Panc1 (cell line): ENCODE measurements at regions not wholly inside any gene's neighbourhood (a gene's known extent, or its start where the extent isn't known, plus 50 kb on each side); places are given as distances from the start of the nearest gene placed in this dataset.

Source experiments
- ATAC-seq: fragments of 200-7000 bp; cut with Tn5 transposase; 2 replicates; pipeline ENCODE4 v1.9.1; 2020; ENCODE audit warnings: mild to moderate bottlenecking, moderate library complexity
- BruUV-seq: library from RNA; stranded (reverse); fragments of 400-500 nt; replicated peaks from 2 replicates; lab custom pipeline; 2021; lab: Mats Ljungman, UMichigan
- CTCF ChIA-PET: fragments of 300-600 bp; sonication (Branson Sonifier 250); formaldehyde crosslinking; loops from one replicate; lab custom pipeline; 2022; ENCODE audit warnings: antibody characterized with exemption; lab: Charles Lee
- POLR2A ChIA-PET: fragments of 300-600 bp; sonication (Branson Sonifier 250); formaldehyde crosslinking; loops from one replicate; lab custom pipeline; 2022; ENCODE audit warnings: antibody characterized with exemption; lab: Charles Lee
- DNase-seq: peaks from one replicate; pipeline ENCODE4 v3.0.0-alpha.2; 2010; ENCODE audit warnings: low read depth, low spot score
- H3K27ac ChIP-seq: 2 replicates; pipeline ENCODE4 v1.5.1; 2011; ENCODE audit warnings: mild to moderate bottlenecking, low read length, inconsistent platforms
- H3K27me3 ChIP-seq: fragments of 200-500 bp; sonication (Bioruptor generic); 2 replicates; pipeline ENCODE4 v1.6.0; 2014; ENCODE audit warnings: low read length, inconsistent platforms; ENCODE audit not compliant: control insufficient read depth, insufficient read depth
- H3K36me3 ChIP-seq: fragments of 200-500 bp; sonication (Bioruptor generic); 2 replicates; pipeline ENCODE4 v1.5.1; 2014; ENCODE audit warnings: inconsistent platforms, mild to moderate bottlenecking, low read length, moderate library complexity; ENCODE audit not compliant: control insufficient read depth, insufficient read depth
- H3K4me1 ChIP-seq: 2 replicates; pipeline ENCODE4 v1.5.1; 2011; ENCODE audit warnings: inconsistent platforms, mild to moderate bottlenecking, low read length, moderate library complexity; ENCODE audit not compliant: control insufficient read depth, insufficient read depth
- H3K4me3 ChIP-seq, 2 experiments: 2 replicates each; pipeline ENCODE4 v1.5.1; 2011 to 2012; ENCODE audit warnings: low read depth in 2 of 2, low read length in 2 of 2, mild to moderate bottlenecking in 2 of 2, inconsistent platforms in 1 of 2, moderate library complexity in 1 of 2
- H3K9me3 ChIP-seq: fragments of 200-500 bp; sonication (Bioruptor generic); 2 replicates; pipeline ENCODE4 v1.5.1; 2014; ENCODE audit warnings: low read depth, mild to moderate bottlenecking, inconsistent platforms, low read length, moderate library complexity; ENCODE audit not compliant: control insufficient read depth, insufficient read depth
- CTCF ChIP-seq: fragments of 450-650 bp; IDR thresholded peaks from 2 replicates; pipeline ENCODE4 v1.5.1; 2017; ENCODE audit warnings: mild to moderate bottlenecking
- POLR2AphosphoS5 ChIP-seq: IDR thresholded peaks from 2 replicates; pipeline ENCODE4 v1.6.1; 2012; ENCODE audit warnings: mild to moderate bottlenecking, low read depth, low read length, moderate library complexity
- SIN3A ChIP-seq: IDR thresholded peaks from 2 replicates; pipeline ENCODE4 v1.6.1; 2012; ENCODE audit warnings: low read depth, mild to moderate bottlenecking, low read length, moderate library complexity, borderline replicate concordance; ENCODE audit not compliant: insufficient read depth
- TCF7L2 ChIP-seq: IDR thresholded peaks from 2 replicates; pipeline ENCODE4 v1.6.1; 2011; ENCODE audit warnings: mild to moderate bottlenecking, low read depth, low read length, inconsistent platforms
- in situ Hi-C: cut with HindIII; loops from 2 replicates; pipeline ENCODE4 v1.10.0; 2016; ENCODE audit warnings: low sequenced_read_pairs, low pct_unique_long_range_greater_than_20kb
- intact Hi-C: fragments of 100-400 bp; cut with micrococcal nuclease; formaldehyde crosslinking; loops from one replicate; pipeline ENCODE4 v1.10.0; 2022; ENCODE audit not compliant: unreplicated experiment
- TF ChIP-seq, protein P1 (sequence below), 2 experiments: IDR thresholded peaks; 2 replicates each; pipeline ENCODE4 v1.6.1; 2011 to 2012; ENCODE audit warnings: low read depth in 2 of 2, control low read depth in 1 of 2, low read length in 1 of 2, mild to moderate bottlenecking in 1 of 2, moderate library complexity in 1 of 2; ENCODE audit not compliant: insufficient read depth in 1 of 2

- ATAC-seq: no peak
These were observed 215.5 kb downstream of the POSTN start for GRCh38 chr13:37383046-37383445.

DNA sequence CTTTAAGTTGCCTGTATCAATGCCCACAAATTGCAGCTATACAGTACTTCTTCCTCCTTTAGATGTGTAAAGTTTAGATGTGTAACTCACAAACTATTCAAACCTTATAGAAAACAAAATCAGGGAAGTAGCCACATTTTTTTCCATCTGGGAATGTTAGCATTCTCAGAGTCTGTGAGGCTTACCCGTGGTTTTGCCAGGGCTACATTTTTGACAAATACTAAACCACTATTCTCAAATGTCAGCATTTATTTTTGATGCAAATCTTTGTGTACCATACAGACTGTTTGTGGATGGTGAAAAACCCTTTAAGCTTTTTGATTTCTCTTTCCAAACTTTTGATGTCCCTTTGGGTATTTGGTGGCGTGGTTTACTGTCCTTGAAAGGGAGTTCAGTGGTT lies 216.4 kb downstream of the POSTN start:
- no peak for ATAC-seq
- POLR2A ChIA-PET: no interaction called here

More at GRCh38 chr13:37383046-37383445, 215.5 kb downstream of the POSTN start:
- ChIA-PET CTCF (no interaction called here), POLR2A (no interaction called here)
- BruUV-seq: no TSS peak
- in situ Hi-C loops (no loop called here), intact Hi-C loops (no loop called here)
- Histone ChIP-seq H3K4me1 (no peaks in the 10 kb centered on the region), H3K36me3 (no peaks in the 10 kb centered on the region), H3K27me3 (no peaks in the 10 kb centered on the region), H3K9me3 (no peaks in the 10 kb centered on the region), H3K27ac (no peak overlapping the region), H3K4me3 (no peak overlapping the region)
- TF ChIP-seq POLR2AphosphoS5 (no peak), TCF7L2 (no peak), SIN3A (no peak), CTCF (no peak)
- TF ChIP-seq, protein P1, sequence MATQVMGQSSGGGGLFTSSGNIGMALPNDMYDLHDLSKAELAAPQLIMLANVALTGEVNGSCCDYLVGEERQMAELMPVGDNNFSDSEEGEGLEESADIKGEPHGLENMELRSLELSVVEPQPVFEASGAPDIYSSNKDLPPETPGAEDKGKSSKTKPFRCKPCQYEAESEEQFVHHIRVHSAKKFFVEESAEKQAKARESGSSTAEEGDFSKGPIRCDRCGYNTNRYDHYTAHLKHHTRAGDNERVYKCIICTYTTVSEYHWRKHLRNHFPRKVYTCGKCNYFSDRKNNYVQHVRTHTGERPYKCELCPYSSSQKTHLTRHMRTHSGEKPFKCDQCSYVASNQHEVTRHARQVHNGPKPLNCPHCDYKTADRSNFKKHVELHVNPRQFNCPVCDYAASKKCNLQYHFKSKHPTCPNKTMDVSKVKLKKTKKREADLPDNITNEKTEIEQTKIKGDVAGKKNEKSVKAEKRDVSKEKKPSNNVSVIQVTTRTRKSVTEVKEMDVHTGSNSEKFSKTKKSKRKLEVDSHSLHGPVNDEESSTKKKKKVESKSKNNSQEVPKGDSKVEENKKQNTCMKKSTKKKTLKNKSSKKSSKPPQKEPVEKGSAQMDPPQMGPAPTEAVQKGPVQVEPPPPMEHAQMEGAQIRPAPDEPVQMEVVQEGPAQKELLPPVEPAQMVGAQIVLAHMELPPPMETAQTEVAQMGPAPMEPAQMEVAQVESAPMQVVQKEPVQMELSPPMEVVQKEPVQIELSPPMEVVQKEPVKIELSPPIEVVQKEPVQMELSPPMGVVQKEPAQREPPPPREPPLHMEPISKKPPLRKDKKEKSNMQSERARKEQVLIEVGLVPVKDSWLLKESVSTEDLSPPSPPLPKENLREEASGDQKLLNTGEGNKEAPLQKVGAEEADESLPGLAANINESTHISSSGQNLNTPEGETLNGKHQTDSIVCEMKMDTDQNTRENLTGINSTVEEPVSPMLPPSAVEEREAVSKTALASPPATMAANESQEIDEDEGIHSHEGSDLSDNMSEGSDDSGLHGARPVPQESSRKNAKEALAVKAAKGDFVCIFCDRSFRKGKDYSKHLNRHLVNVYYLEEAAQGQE (IDR thresholded peaks at IDR 0.05; ENCODE audit: insufficient read depth in 1 of 2, low read depth in 2 of 2, low read length in 1 of 2): no peak
- no peak for DNase-seq

More for the DNA sequence above, 216.4 kb downstream of the POSTN start:
- TF ChIP-seq, protein P1 (IDR thresholded peaks at IDR 0.05; ENCODE audit: insufficient read depth in 1 of 2, low read depth in 2 of 2, low read length in 1 of 2): no peak
- TF ChIP-seq TCF7L2 (no peak), SIN3A (no peak), CTCF (no peak), POLR2AphosphoS5 (no peak)
- no TSS peak for BruUV-seq
- Histone ChIP-seq H3K9me3 (no peaks in the 10 kb centered on the region), H3K27me3 (no peaks in the 10 kb centered on the region), H3K36me3 (no peaks in the 10 kb centered on the region), H3K27ac (no peak overlapping the region), H3K4me3 (no peak overlapping the region), H3K4me1 (no peaks in the 10 kb centered on the region)
- CTCF ChIA-PET: no interaction called here
- intact Hi-C loops (no loop called here), in situ Hi-C loops (no loop called here)
- DNase-seq: no peak
